Epithelial cell of proximal tubule (primary cell): ENCODE measurements at regions not wholly inside any gene's neighbourhood (a gene's known extent, or its start where the extent isn't known, plus 50 kb on each side); places are given as distances from the start of the nearest gene placed in this dataset.

ENCODE experiments used
- DNase-seq: peaks from one replicate; pipeline ENCODE4 v3.0.0-alpha.2; 2011; ENCODE audit warnings: low read depth
- H3K4me3 ChIP-seq: 2 replicates; pipeline ENCODE4 v1.5.1; 2011; ENCODE audit warnings: low read depth, mild to moderate bottlenecking, low read length
- CTCF ChIP-seq: conservative IDR thresholded peaks from 2 replicates; pipeline ENCODE4 v1.5.1; 2012; ENCODE audit warnings: low read depth, mild to moderate bottlenecking, low read length

GRCh38 chr5:89992201-89992600 is 417.4 kb downstream of the CETN3 start:
- no peak for DNase-seq
- no peak for TF ChIP-seq CTCF
- H3K4me3 ChIP-seq: no peak overlapping the region

DNA sequence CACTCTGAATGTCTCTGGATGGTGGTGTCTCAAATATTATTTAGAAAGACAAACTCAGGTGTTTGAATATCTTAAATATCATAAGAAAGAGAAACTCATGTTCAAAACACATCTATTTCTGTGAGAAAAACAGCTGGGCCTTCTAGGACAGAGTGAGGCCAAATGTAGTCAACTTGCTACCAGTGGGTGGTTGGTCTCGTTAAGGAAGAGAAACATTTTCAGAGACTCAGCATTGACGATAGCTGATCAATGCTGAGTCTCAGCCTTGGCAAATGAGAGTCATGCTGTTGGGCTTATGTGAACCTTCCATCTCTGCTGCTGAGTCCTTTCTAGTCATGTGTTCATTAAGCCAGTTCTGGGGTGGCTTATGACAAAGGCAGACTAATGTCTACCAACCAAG is 418.0 kb downstream of the CETN3 start:
- no peak for TF ChIP-seq CTCF
- no peak for DNase-seq
- no peak overlapping the region for H3K4me3 ChIP-seq

DNA sequence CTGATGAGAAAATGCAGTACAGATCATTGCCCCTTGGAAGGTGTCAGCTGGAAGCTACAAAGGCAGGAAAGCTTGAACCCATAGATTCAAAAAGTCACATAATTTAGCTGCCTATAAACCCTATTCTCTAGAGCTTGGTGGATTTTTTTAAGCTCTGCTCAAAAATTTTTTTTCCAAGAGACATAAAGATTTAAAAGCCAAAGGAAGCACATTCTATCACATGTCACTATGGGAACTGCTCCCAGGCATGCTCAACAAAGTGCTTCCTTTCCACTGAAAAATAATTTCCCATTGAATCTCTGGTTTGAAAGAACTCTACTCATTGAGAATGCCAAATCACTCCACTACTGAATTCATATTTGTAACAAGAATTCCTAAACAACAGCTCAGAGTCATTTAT is 419.8 kb downstream of the CETN3 start:
- no peak for DNase-seq
- TF ChIP-seq CTCF: no peak
- no peak overlapping the region for H3K4me3 ChIP-seq

DNA sequence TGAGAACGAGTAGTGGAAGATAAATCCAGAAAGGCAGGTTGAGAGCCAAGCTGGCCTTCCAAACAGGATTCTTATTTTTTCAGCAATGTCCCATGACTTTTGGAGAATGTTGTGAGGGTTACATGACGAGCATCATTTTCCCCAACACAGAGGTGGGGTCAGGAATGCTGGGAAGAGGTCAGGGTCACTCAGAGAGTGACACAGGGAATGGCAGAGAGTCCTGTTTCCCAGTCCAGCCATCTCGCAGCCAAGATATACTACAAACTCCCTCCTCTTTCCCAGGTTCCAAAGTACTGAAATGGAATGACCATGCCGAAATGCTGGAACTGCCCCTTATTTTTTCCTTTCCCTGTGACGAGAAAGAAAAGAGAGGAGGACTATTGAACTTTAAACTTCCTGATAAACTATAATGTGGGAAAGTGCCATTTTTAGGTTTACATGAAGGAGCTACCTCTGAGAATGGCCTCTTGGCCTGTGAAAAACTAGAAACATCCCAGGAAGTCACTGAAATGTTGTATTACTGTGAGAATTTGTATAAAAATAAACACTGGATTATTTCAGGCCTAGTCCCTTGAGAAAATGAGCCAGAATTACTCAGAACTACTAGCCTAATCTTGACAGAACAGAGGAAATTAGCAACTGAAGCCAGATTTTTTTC is 420.4 kb downstream of the CETN3 start:
- no peak overlapping the region for H3K4me3 ChIP-seq
- no peak for TF ChIP-seq CTCF
- no peak for DNase-seq

GRCh38 chr5:89988129-89988810 is 421.3 kb downstream of the CETN3 start:
- DNase-seq: no peak
- TF ChIP-seq CTCF: no peak
- H3K4me3 ChIP-seq: no peak overlapping the region

- TF ChIP-seq CTCF: no peak
- no peak for DNase-seq
- H3K4me3 ChIP-seq: no peak overlapping the region
These were observed 426.3 kb downstream of the CETN3 start for GRCh38 chr5:89983216-89983615.
